Mucosa of stomach (tissue), 1 donor: ENCODE measurements at regions not wholly inside any gene's neighbourhood (a gene's known extent, or its start where the extent isn't known, plus 50 kb on each side); places are given as distances from the start of the nearest gene placed in this dataset.

Experiments
- H3K27me3 ChIP-seq: one replicate; pipeline ENCODE4 v1.7.0; 2013; ENCODE audit warnings: mild to moderate bottlenecking, low read length; ENCODE audit not compliant: control insufficient read depth, insufficient read depth
- H3K36me3 ChIP-seq: one replicate; pipeline ENCODE4 v1.7.0; 2013; ENCODE audit warnings: low read length; ENCODE audit not compliant: control insufficient read depth, insufficient read depth
- H3K4me1 ChIP-seq: one replicate; pipeline ENCODE4 v1.7.0; 2013; ENCODE audit warnings: mild to moderate bottlenecking, low read length; ENCODE audit not compliant: control insufficient read depth, insufficient read depth
- H3K4me3 ChIP-seq: one replicate; pipeline ENCODE4 v1.7.0; 2013; ENCODE audit warnings: low read length
- H3K9ac ChIP-seq: one replicate; pipeline ENCODE4 v1.7.0; 2013; ENCODE audit warnings: mild to moderate bottlenecking, low read length, moderate library complexity
- H3K9me3 ChIP-seq: one replicate; pipeline ENCODE4 v1.7.0; 2013; ENCODE audit warnings: mild to moderate bottlenecking, low read length, moderate library complexity; ENCODE audit not compliant: control insufficient read depth
- donor health status: Pancreatic carcinoma.

- H3K36me3 ChIP-seq = no peaks in the 10 kb centered on the region
- H3K9ac ChIP-seq = no peak overlapping the region
- H3K4me3 ChIP-seq = no peak overlapping the region
- no peaks in the 10 kb centered on the region for H3K4me1 ChIP-seq
- no peaks in the 10 kb centered on the region for H3K9me3 ChIP-seq
- H3K27me3 ChIP-seq = no peaks in the 10 kb centered on the region
Observed at GRCh38 chr15:58381697-58382096, 50.1 kb upstream of the LIPC start.
